Mucosa of descending colon (tissue), 3 donors: ENCODE measurements at regions not wholly inside any gene's neighbourhood (a gene's known extent, or its start where the extent isn't known, plus 50 kb on each side); places are given as distances from the start of the nearest gene placed in this dataset.

ENCODE experiments used
- ATAC-seq: fragments of 200-7000 bp; cut with Tn5 transposase; one replicate; pipeline ENCODE4 v1.9.1; 2020; ENCODE audit warnings: mild to moderate bottlenecking, moderate library complexity
- DNase-seq, 3 donors: peaks; one replicate each; pipeline ENCODE4 v3.0.0-alpha.2; 2020
- H3K36me3 ChIP-seq: fragments of 200-600 bp; one replicate; pipeline ENCODE4 v1.8.0; 2021; ENCODE audit warnings: low read depth, mild to moderate bottlenecking
- H3K4me1 ChIP-seq: fragments of 200-600 bp; one replicate; pipeline ENCODE4 v1.8.0; 2021; ENCODE audit warnings: low read depth, mild to moderate bottlenecking
- H3K4me3 ChIP-seq: fragments of 200-600 bp; one replicate; pipeline ENCODE4 v1.8.0; 2021; ENCODE audit warnings: mild to moderate bottlenecking
- H3K9me3 ChIP-seq: fragments of 200-600 bp; one replicate; pipeline ENCODE4 v1.8.0; 2021; ENCODE audit warnings: mild to moderate bottlenecking
- intact Hi-C, 2 donors: fragments of 100-400 bp; cut with DNase I in 1 of 2; cut with micrococcal nuclease in 1 of 2; formaldehyde crosslinking; loops; one replicate each; pipeline versions ENCODE4 v1.11.0 to v1.11.1; 2022; cut with DNase I, micrococcal nuclease
- TF ChIP-seq, protein P1 (sequence below): fragments of 200-600 bp; IDR thresholded peaks from one replicate; pipeline ENCODE4 v1.8.0; 2022; ENCODE audit warnings: antibody characterized with exemption, mild to moderate bottlenecking
- donor health status: DM: no; HTN: no; CAD: no; lungs with moderate emphysema.
- donor health status: DM: no; HTN: no; CAD: no.
- donor health status: DM: no; HTN: yes; CAD: no.

DNA sequence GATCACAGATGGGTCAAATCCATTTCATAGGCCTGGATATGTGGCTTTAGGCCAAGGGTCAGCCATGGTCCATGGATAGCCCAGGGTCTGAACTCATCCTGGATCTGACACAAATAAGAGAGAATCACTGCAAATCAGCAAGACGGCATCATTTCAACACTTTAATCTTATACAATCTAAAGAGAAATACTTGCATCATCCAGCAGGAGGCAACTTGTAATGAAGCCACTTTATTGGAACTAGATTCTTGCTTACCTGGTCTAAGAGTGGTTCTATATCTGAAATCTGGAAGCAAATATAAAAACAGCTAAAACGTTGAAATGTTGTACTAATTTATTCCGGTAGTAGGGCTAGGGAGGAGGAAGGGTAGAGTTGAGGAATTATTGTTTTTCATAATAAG lies 870.1 kb downstream of the JRKL start:
- DNase-seq (no peak), ATAC-seq (no peak)
- no peaks in the 10 kb centered on the region for H3K36me3 ChIP-seq
- no peaks in the 10 kb centered on the region for H3K9me3 ChIP-seq
- H3K4me3 ChIP-seq: no peak overlapping the region
- intact Hi-C loops: no loop called here
- TF ChIP-seq, protein P1, sequence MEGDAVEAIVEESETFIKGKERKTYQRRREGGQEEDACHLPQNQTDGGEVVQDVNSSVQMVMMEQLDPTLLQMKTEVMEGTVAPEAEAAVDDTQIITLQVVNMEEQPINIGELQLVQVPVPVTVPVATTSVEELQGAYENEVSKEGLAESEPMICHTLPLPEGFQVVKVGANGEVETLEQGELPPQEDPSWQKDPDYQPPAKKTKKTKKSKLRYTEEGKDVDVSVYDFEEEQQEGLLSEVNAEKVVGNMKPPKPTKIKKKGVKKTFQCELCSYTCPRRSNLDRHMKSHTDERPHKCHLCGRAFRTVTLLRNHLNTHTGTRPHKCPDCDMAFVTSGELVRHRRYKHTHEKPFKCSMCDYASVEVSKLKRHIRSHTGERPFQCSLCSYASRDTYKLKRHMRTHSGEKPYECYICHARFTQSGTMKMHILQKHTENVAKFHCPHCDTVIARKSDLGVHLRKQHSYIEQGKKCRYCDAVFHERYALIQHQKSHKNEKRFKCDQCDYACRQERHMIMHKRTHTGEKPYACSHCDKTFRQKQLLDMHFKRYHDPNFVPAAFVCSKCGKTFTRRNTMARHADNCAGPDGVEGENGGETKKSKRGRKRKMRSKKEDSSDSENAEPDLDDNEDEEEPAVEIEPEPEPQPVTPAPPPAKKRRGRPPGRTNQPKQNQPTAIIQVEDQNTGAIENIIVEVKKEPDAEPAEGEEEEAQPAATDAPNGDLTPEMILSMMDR: no peak
- H3K4me1 ChIP-seq: no peaks in the 10 kb centered on the region

DNA sequence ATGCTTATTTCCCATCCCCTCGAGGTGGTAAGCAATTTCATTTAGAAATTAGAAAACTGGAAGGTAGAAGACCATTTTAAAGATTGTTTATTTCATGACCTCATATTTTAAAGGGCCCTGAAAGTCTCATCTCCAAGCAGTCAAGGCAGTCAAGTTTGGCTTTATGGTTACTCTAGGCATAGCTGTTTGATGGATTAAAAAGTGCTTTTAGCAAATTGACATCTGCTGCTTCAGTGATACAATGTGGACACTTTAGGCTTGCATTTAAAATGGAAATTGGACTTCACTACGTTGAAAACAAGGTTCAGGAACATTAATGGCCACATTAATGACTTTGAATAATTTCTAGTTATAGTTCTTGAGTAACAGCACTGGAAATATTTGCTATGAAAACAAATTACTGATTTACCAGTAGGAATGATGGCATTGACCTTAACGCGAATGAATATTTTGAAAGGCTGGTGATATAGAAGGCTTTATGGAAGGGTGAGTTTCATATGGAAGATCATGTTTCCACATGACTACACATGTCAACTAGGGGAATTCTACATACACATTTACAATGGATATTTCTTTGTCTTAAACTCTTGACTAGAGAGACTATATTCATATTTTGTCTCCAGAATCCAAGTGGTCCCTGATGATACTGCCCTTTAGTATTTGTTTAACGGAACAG lies 873.5 kb downstream of the JRKL start:
- Histone ChIP-seq H3K4me3 (no peak overlapping the region), H3K36me3 (no peaks in the 10 kb centered on the region), H3K4me1 (no peaks in the 10 kb centered on the region), H3K9me3 (no peaks in the 10 kb centered on the region)
- intact Hi-C loops: no loop called here
- TF ChIP-seq, protein P1: no peak
- ATAC-seq (no peak), DNase-seq (no peak)

DNA sequence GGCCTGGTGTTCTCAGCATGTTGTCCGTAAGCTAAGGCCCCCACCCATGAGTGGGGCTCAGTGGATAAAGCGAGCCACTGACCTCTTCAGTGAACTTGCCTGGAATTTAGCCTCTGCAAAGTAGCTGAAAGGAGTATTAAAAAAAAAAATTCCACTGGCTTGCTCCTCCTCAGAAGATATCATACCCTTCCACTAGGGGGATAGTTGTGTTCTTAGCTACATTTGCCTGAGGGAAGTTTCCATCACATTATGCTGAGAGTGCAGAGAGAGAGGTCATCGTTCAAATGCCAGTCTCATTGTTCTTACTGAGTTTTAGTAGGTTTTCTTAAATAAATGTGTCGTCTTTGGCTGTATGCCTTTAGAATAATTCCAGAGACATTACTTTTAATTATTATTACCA lies 879.7 kb downstream of the JRKL start:
- peaks cover 14% of the 10 kb centered on the region for H3K9me3 ChIP-seq
- TF ChIP-seq, protein P1: no peak
- H3K36me3 ChIP-seq: no peaks in the 10 kb centered on the region
- ATAC-seq (no peak), DNase-seq (no peak)
- H3K4me3 ChIP-seq: no peak overlapping the region
- H3K4me1 ChIP-seq: no peaks in the 10 kb centered on the region
- intact Hi-C loops: no loop called here

DNA sequence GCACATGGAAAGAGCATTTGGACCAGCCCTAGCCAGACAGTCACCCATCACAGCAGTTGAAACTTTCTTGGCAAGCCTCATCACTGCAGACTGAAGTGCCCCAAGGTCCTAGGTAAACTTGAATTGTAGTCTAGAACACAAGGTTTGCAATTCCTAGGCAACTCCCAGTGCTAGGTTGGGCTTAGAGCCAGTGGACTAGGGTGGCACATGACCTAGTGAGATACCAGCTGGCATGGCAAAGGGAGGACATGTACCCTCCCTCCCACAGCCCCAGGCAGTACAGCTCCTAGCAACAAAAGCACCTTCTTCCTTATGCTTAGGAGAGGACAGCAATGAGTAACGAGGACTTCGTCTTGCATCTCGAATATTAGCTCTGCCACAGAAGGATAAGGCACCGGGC lies 889.5 kb downstream of the JRKL start:
- Histone ChIP-seq H3K4me3 (no peak overlapping the region), H3K9me3 (peaks cover 14% of the 10 kb centered on the region), H3K36me3 (no peaks in the 10 kb centered on the region), H3K4me1 (no peaks in the 10 kb centered on the region)
- DNase-seq: no peak
- TF ChIP-seq, protein P1: no peak
- intact Hi-C loops: no loop called here
- ATAC-seq: no peak

DNA sequence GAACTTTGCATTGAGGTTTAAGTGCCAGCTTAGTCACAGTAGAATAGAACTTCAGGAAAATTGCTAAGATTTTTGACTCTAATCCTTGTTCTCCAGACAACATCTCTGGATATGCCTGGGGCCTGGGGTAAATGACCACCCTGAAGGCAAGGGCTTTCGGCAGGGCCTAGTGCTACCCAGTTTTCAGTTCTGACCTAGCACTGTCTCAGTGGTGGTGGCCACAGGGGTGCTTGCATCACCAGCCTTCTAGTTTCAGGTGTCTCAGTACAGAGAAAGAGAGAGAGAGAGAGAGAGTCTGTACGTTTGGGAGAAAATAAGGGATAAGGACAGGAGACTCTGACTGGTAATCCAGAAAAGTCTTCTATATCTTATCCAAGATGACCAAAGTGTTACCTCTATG lies 890.5 kb downstream of the JRKL start:
- no peaks in the 10 kb centered on the region for H3K36me3 ChIP-seq
- no peak for DNase-seq
- TF ChIP-seq, protein P1: no peak
- H3K9me3 ChIP-seq: peaks cover 11% of the 10 kb centered on the region
- no peak for ATAC-seq
- no peaks in the 10 kb centered on the region for H3K4me1 ChIP-seq
- H3K4me3 ChIP-seq: no peak overlapping the region
- intact Hi-C loops: no loop called here

DNA sequence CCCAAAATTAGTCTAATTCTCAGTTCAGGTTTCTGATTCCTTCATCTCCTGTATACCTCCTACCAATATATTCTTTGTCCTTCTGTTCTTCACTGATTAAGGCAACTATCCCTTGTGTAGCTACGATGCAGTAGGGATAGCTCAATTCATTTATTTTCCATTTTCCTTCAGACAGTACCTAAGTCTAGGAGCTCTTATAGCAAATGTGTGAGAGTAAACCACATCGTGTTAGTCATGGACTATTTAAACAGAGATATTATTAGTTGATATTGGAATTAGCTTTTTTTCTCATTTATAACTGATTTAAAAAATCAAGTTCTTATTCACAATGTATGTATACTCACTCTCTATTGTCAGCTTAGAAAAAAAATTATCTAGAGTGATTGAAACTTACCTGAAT lies 900.0 kb downstream of the JRKL start:
- intact Hi-C loops: no loop called here
- DNase-seq: no peak
- TF ChIP-seq, protein P1: no peak
- no peak for ATAC-seq
- no peaks in the 10 kb centered on the region for H3K36me3 ChIP-seq
- peaks cover 31% of the 10 kb centered on the region for H3K9me3 ChIP-seq
- H3K4me3 ChIP-seq: no peak overlapping the region
- H3K4me1 ChIP-seq: no peaks in the 10 kb centered on the region
